Panc1 (cell line): ENCODE measurements at regions not wholly inside any gene's neighbourhood (a gene's known extent, or its start where the extent isn't known, plus 50 kb on each side); places are given as distances from the start of the nearest gene placed in this dataset.

Source experiments
- ATAC-seq: fragments of 200-7000 bp; cut with Tn5 transposase; 2 replicates; pipeline ENCODE4 v1.9.1; 2020; ENCODE audit warnings: mild to moderate bottlenecking, moderate library complexity
- BruUV-seq: library from RNA; stranded (reverse); fragments of 400-500 nt; replicated peaks from 2 replicates; lab custom pipeline; 2021; lab: Mats Ljungman, UMichigan
- CTCF ChIA-PET: fragments of 300-600 bp; sonication (Branson Sonifier 250); formaldehyde crosslinking; loops from one replicate; lab custom pipeline; 2022; ENCODE audit warnings: antibody characterized with exemption; lab: Charles Lee
- POLR2A ChIA-PET: fragments of 300-600 bp; sonication (Branson Sonifier 250); formaldehyde crosslinking; loops from one replicate; lab custom pipeline; 2022; ENCODE audit warnings: antibody characterized with exemption; lab: Charles Lee
- DNase-seq: peaks from one replicate; pipeline ENCODE4 v3.0.0-alpha.2; 2010; ENCODE audit warnings: low read depth, low spot score
- H3K27ac ChIP-seq: 2 replicates; pipeline ENCODE4 v1.5.1; 2011; ENCODE audit warnings: mild to moderate bottlenecking, low read length, inconsistent platforms
- H3K27me3 ChIP-seq: fragments of 200-500 bp; sonication (Bioruptor generic); 2 replicates; pipeline ENCODE4 v1.6.0; 2014; ENCODE audit warnings: low read length, inconsistent platforms; ENCODE audit not compliant: control insufficient read depth, insufficient read depth
- H3K36me3 ChIP-seq: fragments of 200-500 bp; sonication (Bioruptor generic); 2 replicates; pipeline ENCODE4 v1.5.1; 2014; ENCODE audit warnings: inconsistent platforms, mild to moderate bottlenecking, low read length, moderate library complexity; ENCODE audit not compliant: control insufficient read depth, insufficient read depth
- H3K4me1 ChIP-seq: 2 replicates; pipeline ENCODE4 v1.5.1; 2011; ENCODE audit warnings: inconsistent platforms, mild to moderate bottlenecking, low read length, moderate library complexity; ENCODE audit not compliant: control insufficient read depth, insufficient read depth
- H3K4me3 ChIP-seq, 2 experiments: 2 replicates each; pipeline ENCODE4 v1.5.1; 2011 to 2012; ENCODE audit warnings: low read depth in 2 of 2, low read length in 2 of 2, mild to moderate bottlenecking in 2 of 2, inconsistent platforms in 1 of 2, moderate library complexity in 1 of 2
- H3K9me3 ChIP-seq: fragments of 200-500 bp; sonication (Bioruptor generic); 2 replicates; pipeline ENCODE4 v1.5.1; 2014; ENCODE audit warnings: low read depth, mild to moderate bottlenecking, inconsistent platforms, low read length, moderate library complexity; ENCODE audit not compliant: control insufficient read depth, insufficient read depth
- CTCF ChIP-seq: fragments of 450-650 bp; IDR thresholded peaks from 2 replicates; pipeline ENCODE4 v1.5.1; 2017; ENCODE audit warnings: mild to moderate bottlenecking
- POLR2AphosphoS5 ChIP-seq: IDR thresholded peaks from 2 replicates; pipeline ENCODE4 v1.6.1; 2012; ENCODE audit warnings: mild to moderate bottlenecking, low read depth, low read length, moderate library complexity
- SIN3A ChIP-seq: IDR thresholded peaks from 2 replicates; pipeline ENCODE4 v1.6.1; 2012; ENCODE audit warnings: low read depth, mild to moderate bottlenecking, low read length, moderate library complexity, borderline replicate concordance; ENCODE audit not compliant: insufficient read depth
- TCF7L2 ChIP-seq: IDR thresholded peaks from 2 replicates; pipeline ENCODE4 v1.6.1; 2011; ENCODE audit warnings: mild to moderate bottlenecking, low read depth, low read length, inconsistent platforms
- in situ Hi-C: cut with HindIII; loops from 2 replicates; pipeline ENCODE4 v1.10.0; 2016; ENCODE audit warnings: low sequenced_read_pairs, low pct_unique_long_range_greater_than_20kb
- intact Hi-C: fragments of 100-400 bp; cut with micrococcal nuclease; formaldehyde crosslinking; loops from one replicate; pipeline ENCODE4 v1.10.0; 2022; ENCODE audit not compliant: unreplicated experiment
- TF ChIP-seq, protein P1 (sequence below), 2 experiments: IDR thresholded peaks; 2 replicates each; pipeline ENCODE4 v1.6.1; 2011 to 2012; ENCODE audit warnings: low read depth in 2 of 2, control low read depth in 1 of 2, low read length in 1 of 2, mild to moderate bottlenecking in 1 of 2, moderate library complexity in 1 of 2; ENCODE audit not compliant: insufficient read depth in 1 of 2

DNA sequence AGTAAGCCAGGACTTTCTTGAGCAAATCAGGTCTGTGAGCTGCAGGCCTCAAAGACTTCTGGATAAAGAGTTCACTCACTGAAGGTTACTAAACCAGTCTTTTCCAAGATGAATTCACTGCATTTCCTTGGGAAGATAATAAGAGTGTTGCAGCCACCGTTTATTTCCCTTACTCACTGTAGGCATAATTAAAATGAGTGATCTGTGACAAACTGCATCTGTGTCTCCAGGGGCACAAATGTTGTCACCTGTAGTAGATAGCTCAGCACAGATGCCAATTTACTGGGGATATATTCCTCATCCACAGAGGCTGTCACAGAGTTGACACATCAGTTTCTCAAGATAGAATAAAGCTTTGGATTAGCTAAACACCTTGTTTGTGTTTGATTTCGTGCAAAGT, 580.2 kb downstream of the SPRY1 start:
- Histone ChIP-seq H3K27ac (no peak overlapping the region), H3K27me3 (no peaks in the 10 kb centered on the region), H3K4me3 (no peak overlapping the region), H3K9me3 (peaks cover 8% of the 10 kb centered on the region; the same call in 1 of the 2 replicates), H3K36me3 (no peaks in the 10 kb centered on the region), H3K4me1 (no peaks in the 10 kb centered on the region; the same call in 1 of the 2 replicates)
- DNase-seq (no peak), ATAC-seq (no peak)
- TF ChIP-seq, protein P1, sequence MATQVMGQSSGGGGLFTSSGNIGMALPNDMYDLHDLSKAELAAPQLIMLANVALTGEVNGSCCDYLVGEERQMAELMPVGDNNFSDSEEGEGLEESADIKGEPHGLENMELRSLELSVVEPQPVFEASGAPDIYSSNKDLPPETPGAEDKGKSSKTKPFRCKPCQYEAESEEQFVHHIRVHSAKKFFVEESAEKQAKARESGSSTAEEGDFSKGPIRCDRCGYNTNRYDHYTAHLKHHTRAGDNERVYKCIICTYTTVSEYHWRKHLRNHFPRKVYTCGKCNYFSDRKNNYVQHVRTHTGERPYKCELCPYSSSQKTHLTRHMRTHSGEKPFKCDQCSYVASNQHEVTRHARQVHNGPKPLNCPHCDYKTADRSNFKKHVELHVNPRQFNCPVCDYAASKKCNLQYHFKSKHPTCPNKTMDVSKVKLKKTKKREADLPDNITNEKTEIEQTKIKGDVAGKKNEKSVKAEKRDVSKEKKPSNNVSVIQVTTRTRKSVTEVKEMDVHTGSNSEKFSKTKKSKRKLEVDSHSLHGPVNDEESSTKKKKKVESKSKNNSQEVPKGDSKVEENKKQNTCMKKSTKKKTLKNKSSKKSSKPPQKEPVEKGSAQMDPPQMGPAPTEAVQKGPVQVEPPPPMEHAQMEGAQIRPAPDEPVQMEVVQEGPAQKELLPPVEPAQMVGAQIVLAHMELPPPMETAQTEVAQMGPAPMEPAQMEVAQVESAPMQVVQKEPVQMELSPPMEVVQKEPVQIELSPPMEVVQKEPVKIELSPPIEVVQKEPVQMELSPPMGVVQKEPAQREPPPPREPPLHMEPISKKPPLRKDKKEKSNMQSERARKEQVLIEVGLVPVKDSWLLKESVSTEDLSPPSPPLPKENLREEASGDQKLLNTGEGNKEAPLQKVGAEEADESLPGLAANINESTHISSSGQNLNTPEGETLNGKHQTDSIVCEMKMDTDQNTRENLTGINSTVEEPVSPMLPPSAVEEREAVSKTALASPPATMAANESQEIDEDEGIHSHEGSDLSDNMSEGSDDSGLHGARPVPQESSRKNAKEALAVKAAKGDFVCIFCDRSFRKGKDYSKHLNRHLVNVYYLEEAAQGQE (IDR thresholded peaks at IDR 0.05; ENCODE audit: insufficient read depth in 1 of 2, low read depth in 2 of 2, low read length in 1 of 2): no peak
- TF ChIP-seq POLR2AphosphoS5: no peak
- no peak for TF ChIP-seq SIN3A
- TF ChIP-seq CTCF: no peak
- TF ChIP-seq TCF7L2: no peak
- ChIA-PET CTCF (no interaction called here), POLR2A (no interaction called here)
- intact Hi-C loops (no loop called here), in situ Hi-C loops (no loop called here)
- BruUV-seq: no TSS peak

GRCh38 chr4:123977641-123978081, 581.1 kb downstream of the SPRY1 start:
- Histone ChIP-seq H3K4me1 (no peaks in the 10 kb centered on the region; the same call in 1 of the 2 replicates), H3K27ac (no peak overlapping the region), H3K9me3 (peaks cover 8% of the 10 kb centered on the region; the same call in 1 of the 2 replicates), H3K27me3 (no peaks in the 10 kb centered on the region), H3K4me3 (no peak overlapping the region), H3K36me3 (no peaks in the 10 kb centered on the region)
- ChIA-PET POLR2A (no interaction called here), CTCF (no interaction called here)
- intact Hi-C loops: no loop called here
- DNase-seq (no peak), ATAC-seq (no peak)
- TF ChIP-seq CTCF: no peak
- TF ChIP-seq TCF7L2: no peak
- TF ChIP-seq POLR2AphosphoS5: no peak
- TF ChIP-seq, protein P1 (IDR thresholded peaks at IDR 0.05; ENCODE audit: insufficient read depth in 1 of 2, low read depth in 2 of 2, low read length in 1 of 2): no peak
- no peak for TF ChIP-seq SIN3A
- no TSS peak for BruUV-seq
- in situ Hi-C loops: no loop called here
